Brain microvascular endothelial cell (primary cell): ENCODE measurements at regions not wholly inside any gene's neighbourhood (a gene's known extent, or its start where the extent isn't known, plus 50 kb on each side); places are given as distances from the start of the nearest gene placed in this dataset.

ENCODE experiments used
- DNase-seq: peaks from one replicate; pipeline ENCODE4 v3.0.0-alpha.2; 2020
- H3K27ac ChIP-seq: fragments of 250-450 bp; sonication (Bioruptor Pico); 2 replicates; pipeline ENCODE4 v1.5.1; 2020; ENCODE audit warnings: mild to moderate bottlenecking, moderate library complexity
- H3K27me3 ChIP-seq: fragments of 250-450 bp; sonication (Bioruptor Pico); replicated peaks from 2 replicates; pipeline ENCODE4 v1.5.1; 2020; ENCODE audit warnings: mild to moderate bottlenecking
- H3K36me3 ChIP-seq: fragments of 250-450 bp; sonication (Bioruptor Pico); replicated peaks from 2 replicates; pipeline ENCODE4 v1.5.1; 2020; ENCODE audit warnings: mild to moderate bottlenecking
- H3K4me3 ChIP-seq: 2 replicates; pipeline ENCODE4 v1.5.1; 2011; ENCODE audit warnings: low read depth, mild to moderate bottlenecking, control low read depth, low read length, moderate library complexity
- CTCF ChIP-seq: IDR thresholded peaks from 2 replicates; pipeline ENCODE4 v1.5.1; 2011; ENCODE audit warnings: low read depth, mild to moderate bottlenecking, moderate library complexity, low read length, control low read depth, inconsistent platforms; ENCODE audit errors: missing control alignments
- in situ Hi-C: cut with HindIII; loops from 2 replicates; pipeline ENCODE4 v1.10.0; 2017; ENCODE audit warnings: low sequenced_read_pairs, low pct_ligation_motif_present

DNA sequence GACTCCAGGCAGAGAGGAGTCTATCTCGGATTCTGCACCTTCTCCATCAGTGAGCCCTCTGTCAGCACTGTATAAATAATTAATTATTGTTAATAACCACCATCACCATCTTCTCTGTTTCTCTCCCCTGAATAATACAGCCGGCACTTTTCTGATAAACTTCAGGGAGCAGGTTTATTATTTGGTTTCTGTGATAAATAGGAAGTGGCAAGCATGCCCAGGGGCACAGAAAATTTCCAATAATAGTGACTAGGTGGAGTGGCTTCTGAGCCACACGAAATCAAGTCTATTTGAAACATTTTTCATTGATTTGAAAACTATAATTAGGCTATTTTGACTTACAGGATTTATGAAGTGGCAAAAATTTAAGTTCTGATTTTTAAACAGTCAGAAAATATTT lies 186.8 kb upstream of the TMEM229A start:
- Histone ChIP-seq H3K27me3 (no peaks in the 10 kb centered on the region), H3K4me3 (no peak overlapping the region), H3K27ac (no peak overlapping the region), H3K36me3 (no peaks in the 10 kb centered on the region)
- in situ Hi-C loops = no loop called here
- no peak for DNase-seq
- TF ChIP-seq CTCF = no peak

DNA sequence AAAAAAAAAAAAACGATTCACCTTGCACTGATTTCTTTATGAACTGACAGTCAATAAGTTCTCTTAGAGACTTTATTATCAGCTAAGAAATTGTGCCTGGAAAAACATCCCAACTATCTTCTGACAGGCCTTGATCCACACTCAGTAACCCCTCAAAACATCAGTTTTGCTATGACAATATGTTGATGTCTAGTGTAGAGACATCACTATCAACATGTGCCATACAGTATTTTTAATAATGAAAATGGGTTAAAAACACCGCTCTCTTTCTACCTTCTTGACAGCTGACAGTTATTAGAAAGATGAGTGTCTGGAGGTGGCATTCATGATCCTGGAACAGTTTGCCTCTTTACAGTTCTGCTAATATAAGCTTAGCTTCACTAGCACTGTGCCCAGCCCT lies 175.8 kb upstream of the TMEM229A start:
- DNase-seq = no peak
- Histone ChIP-seq H3K36me3 (no peaks in the 10 kb centered on the region), H3K27me3 (no peaks in the 10 kb centered on the region), H3K27ac (no peak overlapping the region), H3K4me3 (no peak overlapping the region)
- no peak for TF ChIP-seq CTCF
- in situ Hi-C loops = no loop called here

DNA sequence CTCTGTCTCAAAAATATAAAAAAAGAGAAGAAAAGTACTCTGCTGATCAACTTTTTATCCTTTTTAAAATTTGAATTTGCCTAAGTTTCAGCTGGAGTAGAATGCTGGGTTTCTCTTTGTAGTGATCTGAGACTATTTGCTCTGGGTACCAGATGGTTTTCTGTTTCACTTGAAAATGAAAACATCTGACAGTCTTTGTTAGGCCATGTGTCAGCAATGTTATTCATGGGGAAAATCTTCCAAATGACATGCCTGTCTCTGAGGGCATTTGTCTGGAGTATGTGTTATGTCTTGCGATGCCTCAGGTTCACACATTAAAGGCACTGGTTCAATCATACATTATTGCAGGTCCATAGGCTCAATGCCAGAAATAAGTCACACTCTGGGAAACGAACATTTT lies 175.3 kb upstream of the TMEM229A start:
- no peak for TF ChIP-seq CTCF
- no peaks in the 10 kb centered on the region for H3K27me3 ChIP-seq
- DNase-seq = no peak
- in situ Hi-C loops = no loop called here
- H3K4me3 ChIP-seq = no peak overlapping the region
- no peaks in the 10 kb centered on the region for H3K36me3 ChIP-seq
- H3K27ac ChIP-seq = no peak overlapping the region

GRCh38 chr7:124205526-124205925 lies 172.7 kb upstream of the TMEM229A start:
- no peak for TF ChIP-seq CTCF
- DNase-seq = no peak
- in situ Hi-C loops = no loop called here
- H3K36me3 ChIP-seq = no peaks in the 10 kb centered on the region
- no peak overlapping the region for H3K27ac ChIP-seq
- no peaks in the 10 kb centered on the region for H3K27me3 ChIP-seq
- H3K4me3 ChIP-seq = no peak overlapping the region

DNA sequence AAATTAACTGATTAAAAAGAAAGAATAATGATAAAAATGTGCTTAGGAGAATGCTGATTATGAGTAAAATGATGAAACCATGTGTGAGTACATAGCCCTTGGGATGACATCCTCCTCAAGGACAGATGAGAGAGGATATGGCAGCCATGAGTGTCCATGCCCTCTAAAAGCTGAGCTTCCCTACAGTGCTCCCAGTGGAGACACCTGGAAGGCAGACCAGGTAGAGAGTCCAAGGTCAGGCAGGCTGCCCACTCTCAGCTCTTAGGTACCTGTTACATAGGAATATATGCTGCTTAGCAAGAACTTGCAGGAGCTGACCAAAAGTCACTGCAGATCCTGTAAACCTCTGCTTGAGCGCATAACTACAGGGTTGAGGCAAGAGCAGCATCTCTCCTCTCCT lies 169.7 kb upstream of the TMEM229A start:
- H3K27ac ChIP-seq = no peak overlapping the region
- TF ChIP-seq CTCF = no peak
- H3K4me3 ChIP-seq = no peak overlapping the region
- in situ Hi-C loops = no loop called here
- H3K36me3 ChIP-seq = no peaks in the 10 kb centered on the region
- no peaks in the 10 kb centered on the region for H3K27me3 ChIP-seq
- no peak for DNase-seq

- no peaks in the 10 kb centered on the region for H3K36me3 ChIP-seq
- in situ Hi-C loops = no loop called here
- no peak for TF ChIP-seq CTCF
- H3K27ac ChIP-seq = no peak overlapping the region
- H3K4me3 ChIP-seq = no peak overlapping the region
- no peaks in the 10 kb centered on the region for H3K27me3 ChIP-seq
- DNase-seq = peak; percentile 41
These were observed 169.0 kb upstream of the TMEM229A start for GRCh38 chr7:124201768-124202349.
